ENCODE measurements at regions not wholly inside any gene's neighbourhood (a gene's known extent, or its start where the extent isn't known, plus 50 kb on each side); places are given as distances from the start of the nearest gene placed in this dataset.
"Not testable (repeated sequence)": the region's sequence is repeated elsewhere in the genome, so short reads cannot be mapped to it uniquely, and the experiment has no call there.

DNA sequence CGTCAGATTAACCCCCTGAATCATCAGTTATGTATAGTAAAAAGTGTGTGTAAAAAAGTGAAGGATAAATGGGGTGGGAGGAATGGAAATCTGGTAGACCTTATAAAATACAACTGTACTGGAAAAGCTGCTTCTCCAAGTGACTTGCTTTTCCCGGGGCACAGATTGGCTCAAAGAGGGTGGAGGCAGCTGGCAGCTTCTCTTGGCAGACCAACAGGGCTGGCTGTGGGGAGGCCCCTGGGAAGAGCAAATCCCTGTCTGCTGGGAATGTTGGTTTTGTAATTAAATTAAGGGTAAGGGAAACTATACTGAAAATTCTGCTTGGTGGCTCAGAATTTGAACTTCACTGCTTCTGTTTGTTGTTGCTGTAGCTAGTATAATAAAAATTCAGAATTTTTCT lies 154.2 kb upstream of the DLX2 start:
- no peak overlapping the region for H3K27ac ChIP-seq (ENCODE audit: low read depth, low read length)
- no peaks in the 10 kb centered on the region for H3K36me3 ChIP-seq (ENCODE audit: control insufficient read depth, insufficient read depth, low read length)
- no peaks in the 10 kb centered on the region for H3K4me1 ChIP-seq (ENCODE audit: control insufficient read depth, insufficient read depth, low read length)
- no peak overlapping the region for H3K4me3 ChIP-seq (ENCODE audit: low read length)
- H3K27me3 ChIP-seq (ENCODE audit: control insufficient read depth, insufficient read depth, low read length): no peaks in the 10 kb centered on the region
- no peak overlapping the region for H3K9ac ChIP-seq (ENCODE audit: low read length)

DNA sequence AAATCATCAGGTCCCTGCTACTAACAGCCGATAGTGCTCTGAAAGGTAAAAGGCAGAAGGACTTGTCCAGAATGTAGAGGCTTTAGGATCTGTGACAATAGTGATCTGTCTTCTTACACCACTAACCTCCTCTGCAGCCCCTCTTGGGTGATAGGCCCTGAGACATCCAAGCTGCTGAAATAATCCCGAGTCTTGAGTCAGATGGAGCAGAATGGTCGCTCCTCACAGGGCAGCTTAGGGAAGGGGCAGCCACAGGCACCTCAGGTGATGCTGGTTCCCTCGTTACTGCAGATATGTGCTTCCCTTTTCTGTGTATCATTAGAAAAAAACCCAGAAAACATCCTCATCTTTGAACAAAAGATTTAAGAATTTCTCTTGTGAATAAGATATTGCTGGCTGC lies 157.1 kb upstream of the DLX2 start:
- Histone ChIP-seq H3K4me3 (ENCODE audit: low read length) (no peak overlapping the region), H3K27me3 (ENCODE audit: control insufficient read depth, insufficient read depth, low read length) (no peaks in the 10 kb centered on the region), H3K9ac (ENCODE audit: low read length) (no peak overlapping the region), H3K36me3 (ENCODE audit: control insufficient read depth, insufficient read depth, low read length) (no peaks in the 10 kb centered on the region), H3K4me1 (ENCODE audit: control insufficient read depth, insufficient read depth, low read length) (no peaks in the 10 kb centered on the region), H3K27ac (ENCODE audit: low read depth, low read length) (no peak overlapping the region)

DNA sequence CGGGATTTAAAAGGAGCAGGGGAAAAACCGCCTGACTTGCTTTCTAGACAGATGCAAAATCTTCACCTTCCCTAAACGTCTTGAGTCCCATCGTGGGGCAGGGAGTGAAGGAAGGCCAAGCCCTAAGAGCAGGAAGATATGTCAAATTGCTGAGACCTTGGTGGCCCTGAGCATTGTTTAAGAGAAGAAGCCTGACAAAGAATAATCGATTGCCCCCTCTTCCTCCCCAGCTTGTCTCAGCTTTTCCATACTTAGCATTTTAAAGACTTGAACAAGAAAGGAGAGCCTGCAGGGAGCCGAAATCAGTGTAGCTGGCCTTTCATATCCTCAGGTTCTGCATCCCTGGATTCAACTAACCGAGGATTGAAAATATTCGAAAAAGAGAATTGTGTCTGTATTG lies 157.6 kb upstream of the DLX2 start:
- Histone ChIP-seq H3K4me1 (ENCODE audit: control insufficient read depth, insufficient read depth, low read length) (no peaks in the 10 kb centered on the region), H3K9ac (ENCODE audit: low read length) (no peak overlapping the region), H3K4me3 (ENCODE audit: low read length) (no peak overlapping the region), H3K27me3 (ENCODE audit: control insufficient read depth, insufficient read depth, low read length) (no peaks in the 10 kb centered on the region), H3K36me3 (ENCODE audit: control insufficient read depth, insufficient read depth, low read length) (no peaks in the 10 kb centered on the region), H3K27ac (ENCODE audit: low read depth, low read length) (no peak overlapping the region)

DNA sequence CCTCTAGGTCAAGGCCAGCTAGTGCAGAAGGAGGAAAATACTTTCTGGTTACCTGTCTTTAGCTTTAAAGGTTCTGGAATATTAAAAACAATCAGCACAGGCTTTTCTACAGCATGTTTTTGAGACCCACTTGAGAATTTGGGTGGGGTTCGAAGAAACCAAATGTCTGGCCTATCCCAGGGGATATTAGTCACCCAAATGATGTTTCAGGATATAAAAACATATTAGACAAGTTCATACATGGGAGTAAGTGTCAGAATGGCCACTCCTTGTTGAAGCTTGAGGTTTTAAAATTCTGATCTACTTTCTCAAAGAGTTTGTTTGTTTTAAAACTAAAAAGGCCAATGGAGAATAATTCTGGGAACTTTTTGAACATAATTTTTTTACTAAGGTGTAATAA lies 158.6 kb upstream of the DLX2 start:
- no peaks in the 10 kb centered on the region for H3K27me3 ChIP-seq (ENCODE audit: control insufficient read depth, insufficient read depth, low read length)
- no peak overlapping the region for H3K9ac ChIP-seq (ENCODE audit: low read length)
- no peaks in the 10 kb centered on the region for H3K36me3 ChIP-seq (ENCODE audit: control insufficient read depth, insufficient read depth, low read length)
- H3K4me1 ChIP-seq (ENCODE audit: control insufficient read depth, insufficient read depth, low read length): no peaks in the 10 kb centered on the region
- no peak overlapping the region for H3K27ac ChIP-seq (ENCODE audit: low read depth, low read length)
- H3K4me3 ChIP-seq (ENCODE audit: low read length): no peak overlapping the region

DNA sequence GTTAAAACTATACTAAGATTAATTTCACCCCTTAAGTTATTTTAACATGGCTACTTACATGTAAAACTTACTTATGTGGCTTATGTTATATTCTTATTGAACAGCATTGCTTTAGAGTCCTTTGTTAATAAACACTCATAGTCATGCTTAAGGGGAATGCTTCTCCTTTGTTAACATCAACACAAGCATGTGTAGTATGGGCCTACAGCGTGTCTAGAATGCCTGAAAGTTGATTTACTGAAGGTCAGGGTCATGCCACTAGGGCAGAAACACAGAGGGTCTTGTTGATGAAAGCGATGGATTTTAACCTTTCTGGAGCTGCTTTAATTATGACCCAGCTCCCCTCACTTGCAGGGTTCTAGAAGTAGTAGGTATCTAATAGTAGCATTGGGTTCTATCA lies 159.8 kb upstream of the DLX2 start:
- H3K27ac ChIP-seq (ENCODE audit: low read depth, low read length): no peak overlapping the region
- H3K36me3 ChIP-seq (ENCODE audit: control insufficient read depth, insufficient read depth, low read length): no peaks in the 10 kb centered on the region
- H3K9ac ChIP-seq (ENCODE audit: low read length): no peak overlapping the region
- H3K27me3 ChIP-seq (ENCODE audit: control insufficient read depth, insufficient read depth, low read length): no peaks in the 10 kb centered on the region
- H3K4me3 ChIP-seq (ENCODE audit: low read length): no peak overlapping the region
- H3K4me1 ChIP-seq (ENCODE audit: control insufficient read depth, insufficient read depth, low read length): no peaks in the 10 kb centered on the region

DNA sequence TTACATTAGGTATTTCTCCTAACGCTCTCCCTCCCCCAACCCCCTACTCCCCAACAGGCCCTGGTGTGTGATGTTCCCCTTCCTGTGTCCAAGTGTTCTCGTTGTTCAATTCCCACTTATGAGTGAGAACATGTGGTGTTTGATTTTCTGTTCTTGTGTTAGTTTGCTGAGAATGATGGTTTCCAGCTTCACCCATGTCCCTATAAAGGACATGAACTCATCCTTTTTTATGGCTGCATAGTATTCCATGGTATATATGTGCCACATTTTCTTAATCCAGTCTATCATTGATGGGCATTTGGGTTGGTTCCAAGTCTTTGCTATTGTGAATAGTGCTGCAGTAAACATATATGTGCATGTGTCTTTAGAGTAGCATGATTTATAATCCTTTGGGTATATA lies 162.1 kb upstream of the DLX2 start:
- not testable (repeated sequence) for H3K36me3 ChIP-seq (ENCODE audit: control insufficient read depth, insufficient read depth, low read length); H3K27ac ChIP-seq (ENCODE audit: low read depth, low read length); H3K4me1 ChIP-seq (ENCODE audit: control insufficient read depth, insufficient read depth, low read length); H3K27me3 ChIP-seq (ENCODE audit: control insufficient read depth, insufficient read depth, low read length); H3K9ac ChIP-seq (ENCODE audit: low read length); H3K4me3 ChIP-seq (ENCODE audit: low read length)

DNA sequence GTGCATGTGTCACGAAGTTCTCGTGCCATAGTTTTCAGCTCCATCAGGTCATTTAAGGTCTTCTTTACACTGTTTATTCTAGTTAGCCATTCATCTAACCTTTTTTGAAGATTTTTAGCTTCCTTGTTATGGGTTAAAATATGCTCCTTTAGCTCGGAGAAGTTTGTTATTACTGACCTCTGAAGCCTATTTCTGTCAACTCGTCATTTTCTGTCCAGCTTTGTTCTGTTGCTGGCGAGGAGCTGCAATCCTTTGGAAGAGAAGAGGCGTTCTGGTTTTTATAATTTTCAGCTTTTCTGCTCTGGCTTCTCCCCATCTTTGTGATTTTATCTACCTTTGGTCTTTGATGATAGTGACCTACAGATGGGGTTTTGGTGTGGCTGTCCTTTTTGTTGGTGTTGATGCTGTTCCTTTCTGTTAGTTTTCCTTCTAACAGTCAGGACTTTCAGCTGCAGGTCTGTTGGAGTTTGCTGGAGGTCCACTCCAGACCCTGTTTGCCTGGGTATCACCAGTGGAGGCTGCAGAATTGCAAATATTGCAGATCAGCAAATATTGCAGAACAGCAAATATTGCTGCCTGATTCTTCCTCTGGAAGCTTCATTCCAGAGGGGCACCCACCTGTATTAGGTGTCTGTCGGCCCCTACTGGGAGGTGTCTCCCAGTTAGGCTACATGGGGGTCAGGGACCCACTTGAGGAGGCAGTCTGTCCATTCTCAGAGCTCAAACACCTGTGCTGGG lies 157.7 kb upstream of the ITGA6 start:
- H3K4me3 ChIP-seq (ENCODE audit: low read length); H3K36me3 ChIP-seq (ENCODE audit: control insufficient read depth, insufficient read depth, low read length); H3K4me1 ChIP-seq (ENCODE audit: control insufficient read depth, insufficient read depth, low read length); H3K9ac ChIP-seq (ENCODE audit: low read length); H3K27ac ChIP-seq (ENCODE audit: low read depth, low read length); H3K27me3 ChIP-seq (ENCODE audit: control insufficient read depth, insufficient read depth, low read length): not testable (repeated sequence)

DNA sequence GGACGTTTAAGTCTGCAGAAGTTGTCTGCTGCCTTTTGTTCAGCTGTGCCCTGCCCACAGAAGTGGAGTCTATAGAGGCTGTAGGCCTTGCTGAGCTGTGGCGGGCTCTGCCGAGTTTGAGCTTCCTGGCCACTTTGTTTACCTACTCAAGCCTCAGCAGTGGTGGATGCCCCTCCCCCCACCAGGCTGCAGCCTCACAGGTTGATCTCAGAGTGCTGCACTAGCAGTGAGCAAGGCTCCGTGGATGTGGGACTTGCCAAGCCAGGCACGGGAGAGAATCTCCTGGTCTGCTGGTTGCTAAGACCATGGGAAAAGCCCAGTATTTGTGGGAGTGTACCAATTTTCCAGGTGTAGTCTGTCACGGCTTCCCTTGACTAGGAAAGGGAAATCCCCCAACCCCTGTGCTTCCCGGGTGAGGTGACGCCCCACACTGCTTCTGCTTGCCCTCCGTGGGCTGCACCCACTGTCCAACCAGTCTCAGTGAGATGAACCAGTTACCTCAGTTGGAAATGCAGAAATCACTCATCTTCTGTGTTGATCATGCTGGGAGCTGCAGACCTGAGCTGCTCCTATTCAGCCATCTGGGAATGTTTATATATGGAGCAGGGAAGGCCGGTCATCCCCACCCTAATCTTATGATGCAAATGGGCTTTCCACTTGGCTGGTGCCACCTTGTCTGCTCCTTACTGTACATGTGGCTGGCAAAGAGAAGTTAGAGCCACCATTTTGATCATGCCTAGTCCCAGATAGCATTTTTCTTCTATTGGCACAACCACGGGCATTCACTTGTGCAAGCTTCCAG lies 156.9 kb upstream of the ITGA6 start:
- H3K9ac ChIP-seq (ENCODE audit: low read length): no peak overlapping the region
- H3K27me3 ChIP-seq (ENCODE audit: control insufficient read depth, insufficient read depth, low read length): no peaks in the 10 kb centered on the region
- no peak overlapping the region for H3K27ac ChIP-seq (ENCODE audit: low read depth, low read length)
- no peaks in the 10 kb centered on the region for H3K36me3 ChIP-seq (ENCODE audit: control insufficient read depth, insufficient read depth, low read length)
- no peak overlapping the region for H3K4me3 ChIP-seq (ENCODE audit: low read length)
- H3K4me1 ChIP-seq (ENCODE audit: control insufficient read depth, insufficient read depth, low read length): no peaks in the 10 kb centered on the region

DNA sequence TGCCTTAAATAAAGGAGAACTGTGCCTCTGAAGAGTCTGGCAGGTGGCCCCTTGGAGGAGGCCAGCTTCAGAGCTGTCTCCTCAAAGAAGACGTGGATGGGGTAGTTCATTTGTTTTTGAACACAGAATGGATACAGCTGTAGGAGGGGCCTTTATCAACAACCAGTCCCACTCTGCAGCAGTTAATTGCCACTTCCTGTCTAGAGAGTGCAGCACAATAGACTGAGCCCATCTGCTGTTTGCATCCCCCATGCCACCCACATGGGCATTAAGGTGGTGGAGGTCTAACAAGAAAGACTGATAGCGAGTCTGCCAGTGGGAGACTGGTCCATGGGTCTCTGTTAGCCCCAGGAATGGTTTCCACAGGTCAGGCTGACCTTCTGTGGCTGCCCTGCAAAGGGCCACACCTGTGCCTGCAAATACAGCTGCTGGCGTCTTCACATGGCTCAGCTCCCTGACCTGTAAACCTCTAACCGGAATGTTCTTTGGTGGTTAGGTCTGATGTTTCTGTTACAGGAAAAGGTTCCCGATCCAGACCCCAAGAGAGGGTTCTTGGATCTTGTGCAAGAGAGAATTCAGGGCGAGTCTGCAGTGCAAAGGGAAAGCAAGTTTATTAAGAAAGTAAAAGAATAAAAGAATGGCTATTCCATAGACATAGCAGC lies 153.3 kb upstream of the ITGA6 start:
- H3K27me3 ChIP-seq (ENCODE audit: control insufficient read depth, insufficient read depth, low read length): no peaks in the 10 kb centered on the region
- H3K9ac ChIP-seq (ENCODE audit: low read length): no peak overlapping the region
- no peaks in the 10 kb centered on the region for H3K36me3 ChIP-seq (ENCODE audit: control insufficient read depth, insufficient read depth, low read length)
- no peak overlapping the region for H3K27ac ChIP-seq (ENCODE audit: low read depth, low read length)
- no peaks in the 10 kb centered on the region for H3K4me1 ChIP-seq (ENCODE audit: control insufficient read depth, insufficient read depth, low read length)
- no peak overlapping the region for H3K4me3 ChIP-seq (ENCODE audit: low read length)

DNA sequence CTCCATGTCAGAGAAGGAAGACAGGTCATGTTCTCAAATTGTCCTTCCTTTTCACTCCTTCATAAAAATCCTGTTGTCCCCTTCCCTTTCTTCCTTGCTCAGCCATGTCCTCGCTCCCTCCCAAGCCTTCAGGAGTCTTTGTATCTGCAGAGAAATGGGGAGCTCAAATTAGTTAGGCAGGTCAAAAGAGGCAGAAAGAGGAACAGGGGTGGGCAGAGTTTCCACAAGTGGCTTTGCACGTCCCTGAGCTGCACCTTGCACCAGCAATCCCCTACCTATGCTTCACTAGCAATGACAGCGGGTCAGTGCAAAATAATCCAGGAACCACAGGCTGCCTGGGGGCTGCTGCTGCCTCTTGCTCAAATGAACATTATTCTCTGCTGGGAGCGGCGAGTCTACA lies 152.1 kb upstream of the ITGA6 start:
- Histone ChIP-seq H3K4me1 (ENCODE audit: control insufficient read depth, insufficient read depth, low read length) (no peaks in the 10 kb centered on the region), H3K36me3 (ENCODE audit: control insufficient read depth, insufficient read depth, low read length) (no peaks in the 10 kb centered on the region), H3K27ac (ENCODE audit: low read depth, low read length) (no peak overlapping the region), H3K4me3 (ENCODE audit: low read length) (no peak overlapping the region), H3K9ac (ENCODE audit: low read length) (no peak overlapping the region), H3K27me3 (ENCODE audit: control insufficient read depth, insufficient read depth, low read length) (no peaks in the 10 kb centered on the region)

DNA sequence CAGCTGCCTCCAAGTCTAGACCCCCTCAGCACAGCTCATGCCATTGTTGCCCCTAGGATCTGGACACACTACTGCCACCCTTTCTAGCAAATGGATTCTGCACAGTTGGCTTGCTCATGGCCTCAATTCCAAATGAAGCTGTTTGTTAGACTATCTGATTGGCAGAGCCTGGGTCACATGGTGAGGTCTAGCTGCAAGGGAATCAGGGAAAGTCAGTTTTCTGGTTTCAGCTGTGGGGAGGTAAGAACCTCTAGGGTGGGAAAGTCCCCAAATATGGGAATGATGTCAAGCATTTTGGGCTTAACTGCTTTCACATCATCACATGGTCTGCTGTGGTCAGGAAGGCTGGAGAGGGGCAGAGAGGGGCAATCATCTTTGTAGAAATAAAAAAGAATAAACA lies 150.4 kb upstream of the ITGA6 start:
- H3K36me3 ChIP-seq (ENCODE audit: control insufficient read depth, insufficient read depth, low read length): no peaks in the 10 kb centered on the region
- no peak overlapping the region for H3K27ac ChIP-seq (ENCODE audit: low read depth, low read length)
- no peak overlapping the region for H3K4me3 ChIP-seq (ENCODE audit: low read length)
- no peak overlapping the region for H3K9ac ChIP-seq (ENCODE audit: low read length)
- H3K27me3 ChIP-seq (ENCODE audit: control insufficient read depth, insufficient read depth, low read length): no peaks in the 10 kb centered on the region
- H3K4me1 ChIP-seq (ENCODE audit: control insufficient read depth, insufficient read depth, low read length): no peaks in the 10 kb centered on the region

DNA sequence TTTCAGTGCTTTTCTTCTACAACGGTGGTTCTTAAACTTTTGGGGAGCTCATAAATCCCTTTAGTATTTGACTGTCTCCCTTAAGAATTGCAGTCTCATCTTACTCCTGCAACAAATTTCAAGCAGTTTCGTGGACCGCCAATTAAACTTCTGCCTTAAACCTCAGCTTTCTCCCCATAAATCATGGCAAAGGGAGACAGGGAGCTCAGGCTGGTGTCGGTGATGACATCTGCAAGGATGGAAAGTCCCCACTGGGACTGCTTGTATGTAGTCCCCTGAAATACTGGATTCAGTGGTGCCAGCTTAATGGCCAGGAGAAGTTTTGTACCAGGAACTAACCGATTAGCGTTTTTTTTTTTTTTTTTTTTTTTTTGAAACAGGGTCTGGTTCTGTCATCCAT lies 148.7 kb upstream of the ITGA6 start:
- Histone ChIP-seq H3K36me3 (ENCODE audit: control insufficient read depth, insufficient read depth, low read length) (no peaks in the 10 kb centered on the region), H3K27ac (ENCODE audit: low read depth, low read length) (no peak overlapping the region), H3K4me3 (ENCODE audit: low read length) (no peak overlapping the region), H3K27me3 (ENCODE audit: control insufficient read depth, insufficient read depth, low read length) (no peaks in the 10 kb centered on the region), H3K4me1 (ENCODE audit: control insufficient read depth, insufficient read depth, low read length) (no peaks in the 10 kb centered on the region), H3K9ac (ENCODE audit: low read length) (no peak overlapping the region)
